HG03460 (cell line): ENCODE measurements at regions not wholly inside any gene's neighbourhood (a gene's known extent, or its start where the extent isn't known, plus 50 kb on each side); places are given as distances from the start of the nearest gene placed in this dataset.
"Not testable (repeated sequence)": the region's sequence is repeated elsewhere in the genome, so short reads cannot be mapped to it uniquely, and the experiment has no call there.

ENCODE experiments used
- ATAC-seq: cut with Tn5 transposase; IDR thresholded peaks from one replicate; pipeline ENCODE4 v1.9.1; 2021; ENCODE audit not compliant: unreplicated experiment

- no peak for ATAC-seq
These were observed 88.8 kb downstream of the CD24 start for GRCh38 chr6:106885679-106886078.

GRCh38 chr6:106884576-106884975, 90.0 kb downstream of the CD24 start:
- ATAC-seq = no peak

GRCh38 chr6:106883808-106884262, 90.7 kb downstream of the CD24 start:
- ATAC-seq = no peak

- ATAC-seq = no peak
These were observed 91.7 kb downstream of the CD24 start for GRCh38 chr6:106882601-106883518.

GRCh38 chr6:106882138-106882537, 92.4 kb downstream of the CD24 start:
- ATAC-seq = no peak

- ATAC-seq = no peak
These were observed 93.6 kb downstream of the CD24 start for GRCh38 chr6:106880952-106881351.

- ATAC-seq = no peak
These were observed 98.7 kb downstream of the CD24 start for GRCh38 chr6:106875782-106876321.

GRCh38 chr6:106874481-106874880, 100.0 kb downstream of the CD24 start:
- ATAC-seq = no peak

GRCh38 chr6:106872049-106872448, 102.5 kb downstream of the CD24 start:
- no peak for ATAC-seq

GRCh38 chr6:106870824-106871717, 103.5 kb downstream of the CD24 start:
- ATAC-seq = no peak

- ATAC-seq = no peak
These were observed 104.5 kb downstream of the CD24 start for GRCh38 chr6:106870069-106870468.

GRCh38 chr6:106869203-106869602, 105.3 kb downstream of the CD24 start:
- no peak for ATAC-seq

GRCh38 chr6:106866875-106867658, 107.5 kb downstream of the CD24 start:
- no peak for ATAC-seq

GRCh38 chr6:106862858-106863257, 111.7 kb downstream of the CD24 start:
- no peak for ATAC-seq

GRCh38 chr6:106860940-106861339, 113.6 kb downstream of the CD24 start:
- no peak for ATAC-seq

- no peak for ATAC-seq
These were observed 115.9 kb downstream of the CD24 start for GRCh38 chr6:106858653-106859092.

- no peak for ATAC-seq
These were observed 116.5 kb downstream of the CD24 start for GRCh38 chr6:106857771-106858652.

GRCh38 chr6:106857310-106857709, 117.2 kb downstream of the CD24 start:
- not testable (repeated sequence) for ATAC-seq

- ATAC-seq = no peak
These were observed 118.2 kb downstream of the CD24 start for GRCh38 chr6:106856227-106856874.
